Astrocyte (in vitro differentiated cells and primary cell): ENCODE measurements at regions not wholly inside any gene's neighbourhood (a gene's known extent, or its start where the extent isn't known, plus 50 kb on each side); places are given as distances from the start of the nearest gene placed in this dataset.
"Not testable (repeated sequence)": the region's sequence is repeated elsewhere in the genome, so short reads cannot be mapped to it uniquely, and the experiment has no call there.

ENCODE experiments used
- EZH2 ChIP-seq: IDR thresholded peaks from 2 replicates; pipeline ENCODE4 v1.6.1; 2012; ENCODE audit warnings: mild to moderate bottlenecking, low read length, inconsistent platforms; ENCODE audit not compliant: insufficient read depth
- TF ChIP-seq, protein P1 (sequence below): IDR thresholded peaks from 2 replicates; pipeline ENCODE4 v1.5.1; 2011; ENCODE audit warnings: low read depth, mild to moderate bottlenecking, inconsistent platforms, low read length, moderate library complexity; ENCODE audit not compliant: insufficient read depth

- TF ChIP-seq, protein P1, sequence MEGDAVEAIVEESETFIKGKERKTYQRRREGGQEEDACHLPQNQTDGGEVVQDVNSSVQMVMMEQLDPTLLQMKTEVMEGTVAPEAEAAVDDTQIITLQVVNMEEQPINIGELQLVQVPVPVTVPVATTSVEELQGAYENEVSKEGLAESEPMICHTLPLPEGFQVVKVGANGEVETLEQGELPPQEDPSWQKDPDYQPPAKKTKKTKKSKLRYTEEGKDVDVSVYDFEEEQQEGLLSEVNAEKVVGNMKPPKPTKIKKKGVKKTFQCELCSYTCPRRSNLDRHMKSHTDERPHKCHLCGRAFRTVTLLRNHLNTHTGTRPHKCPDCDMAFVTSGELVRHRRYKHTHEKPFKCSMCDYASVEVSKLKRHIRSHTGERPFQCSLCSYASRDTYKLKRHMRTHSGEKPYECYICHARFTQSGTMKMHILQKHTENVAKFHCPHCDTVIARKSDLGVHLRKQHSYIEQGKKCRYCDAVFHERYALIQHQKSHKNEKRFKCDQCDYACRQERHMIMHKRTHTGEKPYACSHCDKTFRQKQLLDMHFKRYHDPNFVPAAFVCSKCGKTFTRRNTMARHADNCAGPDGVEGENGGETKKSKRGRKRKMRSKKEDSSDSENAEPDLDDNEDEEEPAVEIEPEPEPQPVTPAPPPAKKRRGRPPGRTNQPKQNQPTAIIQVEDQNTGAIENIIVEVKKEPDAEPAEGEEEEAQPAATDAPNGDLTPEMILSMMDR: not testable (repeated sequence)
- TF ChIP-seq EZH2: not testable (repeated sequence)
Observed at GRCh38 chr4:95770605-95771004, 69.3 kb upstream of the PDHA2 start.
